ENCODE measurements at regions not wholly inside any gene's neighbourhood (a gene's known extent, or its start where the extent isn't known, plus 50 kb on each side); places are given as distances from the start of the nearest gene placed in this dataset.

DNA sequence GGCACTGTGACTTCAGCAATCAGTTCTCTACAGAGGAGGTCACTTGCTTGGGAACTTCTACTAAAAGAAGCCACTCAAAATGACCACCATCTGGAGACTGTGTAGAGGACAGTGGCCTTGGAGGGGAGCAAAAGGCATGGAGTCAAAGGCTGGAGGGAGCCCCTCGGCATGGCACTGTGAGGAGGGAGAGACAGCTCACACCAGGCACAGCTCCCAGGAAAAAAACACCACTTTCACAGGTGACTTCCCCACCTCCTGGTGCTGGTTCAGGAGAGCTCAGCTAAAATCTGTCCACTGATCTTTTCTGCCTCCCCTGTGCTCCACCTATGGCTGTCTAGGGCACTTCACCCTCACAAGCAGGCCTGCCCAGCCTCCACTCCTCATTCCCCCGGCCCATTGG is 649.4 kb upstream of the MGMT start:
- BruUV-seq (replicated peaks), result no TSS peak
- H3K79me2 ChIP-seq (ENCODE audit: control insufficient read depth, insufficient read depth, low read length), result no peaks in the 10 kb centered on the region
- H3K9me3 ChIP-seq (replicated peaks; ENCODE audit: control insufficient read depth, insufficient read depth, low read length), result no peaks in the 10 kb centered on the region
- ChIA-PET CTCF (no interaction called here), POLR2A (no interaction called here)
- intact Hi-C loops (cut with micrococcal nuclease) (no loop called here), dilution Hi-C loops (cut with MboI; ENCODE audit: extremely low pct_ligation_motif_present, low sequenced_read_pairs) (no loop called here)
- H3K4me2 ChIP-seq (ENCODE audit: insufficient read depth, low read length), result no peak overlapping the region
- H3K9ac ChIP-seq (replicated peaks; ENCODE audit: extremely low read depth, insufficient read depth, low read length), result no peak overlapping the region
- H3K36me3 ChIP-seq (ENCODE audit: control insufficient read depth in 2 of 2, extremely low read depth in 1 of 2, insufficient read depth in 2 of 2, low read length in 2 of 2), result no peaks in the 10 kb centered on the region
- DNase-seq (ENCODE audit: low read depth, low spot score) (no peak), FAIRE-seq (no peak)
- no peaks in the 10 kb centered on the region for H3K9me1 ChIP-seq (replicated peaks; ENCODE audit: control insufficient read depth, extremely low read depth, insufficient read depth, low read length)
- no peaks in the 10 kb centered on the region for H3K27me3 ChIP-seq (ENCODE audit: control insufficient read depth in 2 of 2, insufficient read depth in 2 of 2, low read length in 2 of 2)
- no peaks in the 10 kb centered on the region for H3K4me1 ChIP-seq (ENCODE audit: control insufficient read depth, extremely low read depth, insufficient read depth, low read length)
- TF ChIP-seq GATA2 (IDR thresholded peaks at IDR 0.05; ENCODE audit: insufficient read depth, insufficient read length, low read depth, low read length) (no peak), POLR2AphosphoS5 (IDR thresholded peaks at IDR 0.05; ENCODE audit: insufficient read depth, low read depth, low read length) (no peak), EZH2 (IDR thresholded peaks at IDR 0.05; ENCODE audit: borderline replicate concordance, low read depth, low read length, severe bottlenecking) (no peak), FOS (IDR thresholded peaks at IDR 0.05; ENCODE audit: borderline replicate concordance, insufficient read depth, low read length) (no peak), MYC (IDR thresholded peaks at IDR 0.05; ENCODE audit: low read depth, low read length) (no peak), POLR2A (IDR thresholded peaks at IDR 0.05; ENCODE audit: low read depth, low read length) (no peak), JUN (IDR thresholded peaks at IDR 0.05; ENCODE audit: borderline replicate concordance, insufficient read depth, insufficient read length, low read depth) (no peak)
- TF ChIP-seq, protein P1, sequence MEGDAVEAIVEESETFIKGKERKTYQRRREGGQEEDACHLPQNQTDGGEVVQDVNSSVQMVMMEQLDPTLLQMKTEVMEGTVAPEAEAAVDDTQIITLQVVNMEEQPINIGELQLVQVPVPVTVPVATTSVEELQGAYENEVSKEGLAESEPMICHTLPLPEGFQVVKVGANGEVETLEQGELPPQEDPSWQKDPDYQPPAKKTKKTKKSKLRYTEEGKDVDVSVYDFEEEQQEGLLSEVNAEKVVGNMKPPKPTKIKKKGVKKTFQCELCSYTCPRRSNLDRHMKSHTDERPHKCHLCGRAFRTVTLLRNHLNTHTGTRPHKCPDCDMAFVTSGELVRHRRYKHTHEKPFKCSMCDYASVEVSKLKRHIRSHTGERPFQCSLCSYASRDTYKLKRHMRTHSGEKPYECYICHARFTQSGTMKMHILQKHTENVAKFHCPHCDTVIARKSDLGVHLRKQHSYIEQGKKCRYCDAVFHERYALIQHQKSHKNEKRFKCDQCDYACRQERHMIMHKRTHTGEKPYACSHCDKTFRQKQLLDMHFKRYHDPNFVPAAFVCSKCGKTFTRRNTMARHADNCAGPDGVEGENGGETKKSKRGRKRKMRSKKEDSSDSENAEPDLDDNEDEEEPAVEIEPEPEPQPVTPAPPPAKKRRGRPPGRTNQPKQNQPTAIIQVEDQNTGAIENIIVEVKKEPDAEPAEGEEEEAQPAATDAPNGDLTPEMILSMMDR (IDR thresholded peaks at IDR 0.05; ENCODE audit: extremely low read depth in 1 of 2, insufficient read depth in 1 of 2, low read depth in 1 of 2, low read length in 2 of 2), result no peak
- TF ChIP-seq, protein P2, sequence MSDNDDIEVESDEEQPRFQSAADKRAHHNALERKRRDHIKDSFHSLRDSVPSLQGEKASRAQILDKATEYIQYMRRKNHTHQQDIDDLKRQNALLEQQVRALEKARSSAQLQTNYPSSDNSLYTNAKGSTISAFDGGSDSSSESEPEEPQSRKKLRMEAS (IDR thresholded peaks at IDR 0.05; ENCODE audit: insufficient read depth, insufficient read length), result no peak
- no peak overlapping the region for H2AFZ ChIP-seq (ENCODE audit: low read depth, low read length)
- no peaks in the 10 kb centered on the region for H4K20me1 ChIP-seq (replicated peaks; ENCODE audit: control insufficient read depth, extremely low read depth, insufficient read depth, low read length)
- H3K27ac ChIP-seq (ENCODE audit: insufficient read depth, low read depth, low read length), result no peak overlapping the region
- no peak overlapping the region for H3K4me3 ChIP-seq (replicated peaks in 1 of 3; ENCODE audit: insufficient read depth in 1 of 3, low read depth in 1 of 3, low read length in 3 of 3)
